ENCODE measurements at regions not wholly inside any gene's neighbourhood (a gene's known extent, or its start where the extent isn't known, plus 50 kb on each side); places are given as distances from the start of the nearest gene placed in this dataset.

- H2BK15ac ChIP-seq (ENCODE audit: low read length) = no peak overlapping the region
- no peak overlapping the region for H3K4me3 ChIP-seq (ENCODE audit: extremely low read depth in 1 of 4, insufficient read depth in 2 of 4, low read depth in 3 of 4, low read length in 4 of 4)
- no peak overlapping the region for H3K4me2 ChIP-seq (ENCODE audit: insufficient read depth in 1 of 2, low read depth in 2 of 2, low read length in 2 of 2)
- POLR2A ChIA-PET (ENCODE audit: partially characterized antibody) = no interaction called here
- no peak overlapping the region for H3K4ac ChIP-seq (replicated peaks; ENCODE audit: insufficient read length, low read depth, low read length)
- H2BK5ac ChIP-seq (ENCODE audit: low read depth, low read length) = no peak overlapping the region
- H3K27me3 ChIP-seq (replicated peaks in 1 of 4; ENCODE audit: control insufficient read depth in 3 of 4, extremely low read depth in 1 of 4, insufficient read depth in 3 of 4, low read length in 3 of 4) = no peaks in the 10 kb centered on the region
- H2BK20ac ChIP-seq (ENCODE audit: low read length) = no peak overlapping the region
- H3K23me2 ChIP-seq (ENCODE audit: low read depth, low read length) = no peaks in the 10 kb centered on the region
- H4K20me1 ChIP-seq (replicated peaks in 1 of 2; ENCODE audit: control insufficient read depth in 1 of 2, insufficient read depth in 2 of 2, low read length in 2 of 2) = no peaks in the 10 kb centered on the region
- H3K18ac ChIP-seq (ENCODE audit: extremely low read depth, low read length) = no peak overlapping the region
- H3K79me1 ChIP-seq (ENCODE audit: low read depth, low read length) = no peaks in the 10 kb centered on the region
- 96% methylated on average over 2 of the region's 2 CpGs; no CpG with 5 or more reads in 1 of the 2 experiments for WGBS, 2 experiments (ENCODE audit: extremely low coverage in 1 of 2, insufficient coverage in 1 of 2, insufficient read length in 1 of 2, insufficient replicate concordance in 2 of 2, low coverage in 1 of 2, low lambda C conversion rate in 2 of 2, missing lambda C conversion rate in 1 of 2)
- H3K9ac ChIP-seq (replicated peaks in 1 of 4; ENCODE audit: extremely low read depth in 1 of 4, low read depth in 3 of 4, low read length in 3 of 4) = no peak overlapping the region
- FAIRE-seq (no peak), DNase-seq (ENCODE audit: low read depth in 1 of 2, low spot score in 2 of 2) (no peak)
- no peak overlapping the region for H3K14ac ChIP-seq (ENCODE audit: insufficient read length)
- H2AK5ac ChIP-seq (ENCODE audit: low read depth, low read length) = no peak overlapping the region
- no peak overlapping the region for H2BK120ac ChIP-seq (replicated peaks; ENCODE audit: low read depth, low read length)
- H3K23ac ChIP-seq (ENCODE audit: insufficient read length) = no peak overlapping the region
- no peak overlapping the region for H4K91ac ChIP-seq (replicated peaks; ENCODE audit: insufficient read length, low read length)
- CTCF ChIA-PET (ENCODE audit: partially characterized antibody) = interaction anchor here (1.3 kb wide), 1 partner anchor 31 kb away, joined by 3 read pairs; no protein-coding TSS in a partner anchor
- H3K56ac ChIP-seq (replicated peaks; ENCODE audit: insufficient read length, low read depth, low read length) = no peak overlapping the region
- H4K5ac ChIP-seq (ENCODE audit: insufficient read length, low read depth, low read length) = no peak overlapping the region
- H3K9me3 ChIP-seq (ENCODE audit: insufficient read depth in 2 of 2, low read depth in 1 of 2, low read length in 1 of 2) = no peaks in the 10 kb centered on the region
- H3K79me2 ChIP-seq (ENCODE audit: control insufficient read depth in 1 of 2, insufficient read depth in 2 of 2, low read length in 2 of 2) = no peaks in the 10 kb centered on the region
- no peak overlapping the region for H3K27ac ChIP-seq (ENCODE audit: low read depth, low read length)
- H4K8ac ChIP-seq (ENCODE audit: extremely low read depth, insufficient read depth, low read length) = no peak overlapping the region
- no peaks in the 10 kb centered on the region for H3K4me1 ChIP-seq (replicated peaks in 1 of 4; ENCODE audit: control insufficient read depth in 3 of 4, insufficient read depth in 4 of 4, low read length in 3 of 4)
- no peak overlapping the region for H2AFZ ChIP-seq (ENCODE audit: low read length)
- no peaks in the 10 kb centered on the region for H3K36me3 ChIP-seq (ENCODE audit: control insufficient read depth in 2 of 4, insufficient read depth in 4 of 4, low read length in 3 of 4)
- no peak overlapping the region for H2BK12ac ChIP-seq (ENCODE audit: low read depth, low read length)
- TF ChIP-seq SP2 (IDR thresholded peaks at IDR 0.05; ENCODE audit: low read length) (no peak), BCL11A (IDR thresholded peaks at IDR 0.05; ENCODE audit: low read depth in 2 of 2, low read length in 2 of 2) (no peak), RXRA (IDR thresholded peaks at IDR 0.05; ENCODE audit: insufficient read depth, low read depth, low read length) (no peak), YY1 (IDR thresholded peaks at IDR 0.05; ENCODE audit: low read depth, low read length) (no peak), BRCA1 (IDR thresholded peaks at IDR 0.05; ENCODE audit: low read depth, low read length) (no peak), CTBP2 (IDR thresholded peaks at IDR 0.05; ENCODE audit: borderline replicate concordance, insufficient read depth, insufficient read length, low read length) (no peak), NRF1 (IDR thresholded peaks at IDR 0.05; ENCODE audit: low read depth, low read length) (no peak), TEAD4 (IDR thresholded peaks at IDR 0.05; ENCODE audit: low read depth, low read length) (no peak), CTCF (IDR thresholded peaks at IDR 0.05; ENCODE audit: control extremely low read depth in 1 of 3, insufficient read depth in 1 of 3, low read depth in 1 of 3, low read length in 3 of 3) (no peak), POLR2AphosphoS5 (IDR thresholded peaks at IDR 0.05; ENCODE audit: low read depth, low read length) (no peak), SRF (IDR thresholded peaks at IDR 0.05; ENCODE audit: low read depth, low read length) (no peak), JUN (IDR thresholded peaks at IDR 0.05; ENCODE audit: low read depth, low read length) (no peak), KDM4A (IDR thresholded peaks at IDR 0.05; ENCODE audit: low read depth, low read length, severe bottlenecking) (no peak)
Measured at GRCh38 chr9:90544488-90544887, 98.1 kb downstream of the DIRAS2 start.

Data from H1 (cell line).